ENCODE measurements at regions not wholly inside any gene's neighbourhood (a gene's known extent, or its start where the extent isn't known, plus 50 kb on each side); places are given as distances from the start of the nearest gene placed in this dataset.

- TF ChIP-seq POLR2A (IDR thresholded peaks at IDR 0.05; ENCODE audit: low read length) (no peak), GATA1 (IDR thresholded peaks at IDR 0.05; ENCODE audit: low read depth, low read length) (no peak)
Measured at GRCh38 chr6:16953905-16954304, 147.9 kb upstream of the STMND1 start.

Data from erythroblast (primary cell).